H1 (cell line): ENCODE measurements at regions not wholly inside any gene's neighbourhood (a gene's known extent, or its start where the extent isn't known, plus 50 kb on each side); places are given as distances from the start of the nearest gene placed in this dataset.

Experiments used
- ATF2 ChIP-seq: IDR thresholded peaks from 2 replicates; pipeline ENCODE4 v1.6.1; 2012; ENCODE audit warnings: low read length, inconsistent platforms
- KDM5A ChIP-seq: fragments of 200-600 bp; IDR thresholded peaks from 2 replicates; pipeline ENCODE4 v1.7.1; 2012; ENCODE audit warnings: mild to moderate bottlenecking, low read length, inconsistent platforms, mixed read lengths
- SUZ12 ChIP-seq: fragments of 200-600 bp; sonication (generic); IDR thresholded peaks from 2 replicates; pipeline ENCODE4 v1.6.1; 2012; ENCODE audit warnings: mild to moderate bottlenecking, inconsistent platforms, low read length, moderate library complexity, mixed read lengths

GRCh38 chr1:228955691-228956090 lies 220.4 kb downstream of the RHOU start (continued):
- TF ChIP-seq KDM5A (no peak), ATF2 (no peak), SUZ12 (no peak)
